KMS-11 (cell line): ENCODE measurements at regions not wholly inside any gene's neighbourhood (a gene's known extent, or its start where the extent isn't known, plus 50 kb on each side); places are given as distances from the start of the nearest gene placed in this dataset.

ENCODE experiments used
- H2AFZ ChIP-seq: fragments of 200-600 bp; sonication (generic); 2 replicates; pipeline ENCODE4 v1.6.1; 2016; ENCODE audit warnings: antibody characterized with exemption, mixed run types, low read depth
- H3K27ac ChIP-seq: fragments of 200-600 bp; sonication (generic); 2 replicates; pipeline ENCODE4 v1.6.1; 2016; ENCODE audit warnings: mild to moderate bottlenecking, mixed run types
- H3K27me3 ChIP-seq: fragments of 200-600 bp; sonication (generic); 2 replicates; pipeline ENCODE4 v1.6.1; 2017; ENCODE audit warnings: mild to moderate bottlenecking, low read depth, mixed run types, moderate library complexity; ENCODE audit not compliant: insufficient read depth
- H3K36me3 ChIP-seq: fragments of 200-600 bp; sonication (generic); 2 replicates; pipeline ENCODE4 v1.6.1; 2017; ENCODE audit warnings: mild to moderate bottlenecking, mixed run types; ENCODE audit not compliant: insufficient read depth
- H3K4me1 ChIP-seq: fragments of 200-600 bp; sonication (generic); 2 replicates; pipeline ENCODE4 v1.6.1; 2016; ENCODE audit warnings: mild to moderate bottlenecking, low read depth, mixed run types; ENCODE audit not compliant: poor library complexity, severe bottlenecking
- H3K4me2 ChIP-seq: fragments of 200-600 bp; sonication (generic); 2 replicates; pipeline ENCODE4 v1.7.0; 2016; ENCODE audit warnings: mild to moderate bottlenecking, mixed run types
- H3K4me3 ChIP-seq: fragments of 200-600 bp; sonication (generic); IDR thresholded peaks from 2 replicates; pipeline ENCODE4 v1.6.1; 2017; ENCODE audit warnings: low read depth, low read length, mixed read lengths; ENCODE audit not compliant: insufficient read depth
- H3K79me2 ChIP-seq: fragments of 200-600 bp; sonication (generic); 2 replicates; pipeline ENCODE4 v1.6.1; 2016; ENCODE audit warnings: low read depth, mixed run types; ENCODE audit not compliant: insufficient read depth
- H3K9ac ChIP-seq: fragments of 200-600 bp; sonication (generic); 2 replicates; pipeline ENCODE4 v1.6.1; 2016; ENCODE audit warnings: mild to moderate bottlenecking, mixed run types
- H4K20me1 ChIP-seq: fragments of 200-600 bp; sonication (generic); 2 replicates; pipeline ENCODE4 v1.6.1; 2016; ENCODE audit warnings: mild to moderate bottlenecking, mixed run types; ENCODE audit not compliant: insufficient read depth
- TF ChIP-seq, protein P1 (sequence below): fragments of 200-600 bp; sonication (generic); conservative IDR thresholded peaks from 2 replicates; pipeline ENCODE4 v1.6.1; 2017; ENCODE audit warnings: low read depth, mild to moderate bottlenecking, antibody characterized with exemption, low read length, moderate library complexity, mixed read lengths

DNA sequence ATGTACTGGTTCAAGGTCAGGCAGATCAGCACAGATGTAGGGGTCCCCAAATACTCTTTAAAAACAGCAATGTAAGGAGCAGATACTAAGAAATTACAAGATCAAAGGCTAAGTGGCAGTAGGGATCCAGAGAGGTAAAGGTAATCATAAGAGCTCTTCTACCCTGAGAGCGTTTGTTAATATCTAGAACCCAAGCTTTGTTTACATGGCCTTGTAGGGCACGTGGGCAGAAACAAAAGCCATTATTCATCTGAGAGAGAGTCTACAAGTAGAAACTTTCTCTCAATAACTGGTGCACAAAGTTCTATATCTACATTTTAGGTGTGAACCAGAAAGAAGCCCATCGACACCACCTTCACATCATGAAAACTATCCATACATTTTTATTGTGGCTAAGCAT, 225.6 kb upstream of the PCDH10 start:
- H3K36me3 ChIP-seq: no peaks in the 10 kb centered on the region
- TF ChIP-seq, protein P1, sequence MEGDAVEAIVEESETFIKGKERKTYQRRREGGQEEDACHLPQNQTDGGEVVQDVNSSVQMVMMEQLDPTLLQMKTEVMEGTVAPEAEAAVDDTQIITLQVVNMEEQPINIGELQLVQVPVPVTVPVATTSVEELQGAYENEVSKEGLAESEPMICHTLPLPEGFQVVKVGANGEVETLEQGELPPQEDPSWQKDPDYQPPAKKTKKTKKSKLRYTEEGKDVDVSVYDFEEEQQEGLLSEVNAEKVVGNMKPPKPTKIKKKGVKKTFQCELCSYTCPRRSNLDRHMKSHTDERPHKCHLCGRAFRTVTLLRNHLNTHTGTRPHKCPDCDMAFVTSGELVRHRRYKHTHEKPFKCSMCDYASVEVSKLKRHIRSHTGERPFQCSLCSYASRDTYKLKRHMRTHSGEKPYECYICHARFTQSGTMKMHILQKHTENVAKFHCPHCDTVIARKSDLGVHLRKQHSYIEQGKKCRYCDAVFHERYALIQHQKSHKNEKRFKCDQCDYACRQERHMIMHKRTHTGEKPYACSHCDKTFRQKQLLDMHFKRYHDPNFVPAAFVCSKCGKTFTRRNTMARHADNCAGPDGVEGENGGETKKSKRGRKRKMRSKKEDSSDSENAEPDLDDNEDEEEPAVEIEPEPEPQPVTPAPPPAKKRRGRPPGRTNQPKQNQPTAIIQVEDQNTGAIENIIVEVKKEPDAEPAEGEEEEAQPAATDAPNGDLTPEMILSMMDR: no peak
- no peak overlapping the region for H3K4me2 ChIP-seq
- H3K27me3 ChIP-seq: no peaks in the 10 kb centered on the region
- no peaks in the 10 kb centered on the region for H4K20me1 ChIP-seq
- H3K27ac ChIP-seq: no peak overlapping the region
- no peak overlapping the region for H2AFZ ChIP-seq
- H3K9ac ChIP-seq: no peak overlapping the region
- no peaks in the 10 kb centered on the region for H3K79me2 ChIP-seq
- H3K4me1 ChIP-seq: no peaks in the 10 kb centered on the region
- no peak overlapping the region for H3K4me3 ChIP-seq

DNA sequence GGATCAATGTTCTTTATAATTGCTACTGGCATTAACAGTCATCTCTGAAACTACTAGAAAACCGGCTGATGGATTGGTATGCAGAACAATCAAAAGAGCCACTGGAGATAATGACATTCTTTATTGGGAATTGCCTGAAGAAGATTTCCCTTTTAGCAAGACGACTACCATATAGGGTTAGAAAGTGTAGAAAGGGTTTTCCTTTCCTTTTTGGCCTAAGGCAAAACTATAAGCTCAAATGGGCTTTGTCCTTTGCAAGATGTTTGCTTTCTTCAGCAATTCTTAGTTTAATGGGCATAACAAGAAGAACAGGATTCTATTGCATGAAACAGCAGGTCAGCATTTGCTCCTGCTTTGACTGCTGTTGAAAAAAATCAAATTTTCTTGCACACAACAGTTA, 214.2 kb upstream of the PCDH10 start:
- H3K27me3 ChIP-seq: no peaks in the 10 kb centered on the region
- no peak overlapping the region for H3K4me3 ChIP-seq
- H3K4me1 ChIP-seq: no peaks in the 10 kb centered on the region
- TF ChIP-seq, protein P1: no peak
- no peaks in the 10 kb centered on the region for H3K36me3 ChIP-seq
- H2AFZ ChIP-seq: no peak overlapping the region
- H3K4me2 ChIP-seq: no peak overlapping the region
- H3K27ac ChIP-seq: no peak overlapping the region
- H3K79me2 ChIP-seq: no peaks in the 10 kb centered on the region
- no peaks in the 10 kb centered on the region for H4K20me1 ChIP-seq
- H3K9ac ChIP-seq: no peak overlapping the region

DNA sequence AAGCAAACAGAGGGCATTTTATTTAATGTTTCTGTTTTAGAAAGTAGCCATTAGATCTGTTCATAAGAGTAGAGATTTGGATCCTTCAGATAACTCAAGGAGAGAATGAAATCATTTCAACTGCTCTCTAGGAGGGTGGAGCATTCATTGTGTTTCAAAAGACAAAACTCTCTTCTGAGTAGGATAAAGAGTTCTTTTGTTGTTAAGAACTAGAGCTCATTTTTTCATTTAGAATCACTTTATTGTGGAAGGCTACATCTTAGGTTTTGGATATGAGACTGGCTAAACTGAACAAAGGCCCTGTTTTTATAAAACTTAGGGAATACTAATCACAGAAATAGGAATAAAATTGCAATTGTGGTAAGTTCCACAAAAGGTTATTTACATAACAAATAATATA, 193.9 kb upstream of the PCDH10 start:
- Histone ChIP-seq H3K9ac (no peak overlapping the region), H3K36me3 (no peaks in the 10 kb centered on the region)
- TF ChIP-seq, protein P1: no peak

DNA sequence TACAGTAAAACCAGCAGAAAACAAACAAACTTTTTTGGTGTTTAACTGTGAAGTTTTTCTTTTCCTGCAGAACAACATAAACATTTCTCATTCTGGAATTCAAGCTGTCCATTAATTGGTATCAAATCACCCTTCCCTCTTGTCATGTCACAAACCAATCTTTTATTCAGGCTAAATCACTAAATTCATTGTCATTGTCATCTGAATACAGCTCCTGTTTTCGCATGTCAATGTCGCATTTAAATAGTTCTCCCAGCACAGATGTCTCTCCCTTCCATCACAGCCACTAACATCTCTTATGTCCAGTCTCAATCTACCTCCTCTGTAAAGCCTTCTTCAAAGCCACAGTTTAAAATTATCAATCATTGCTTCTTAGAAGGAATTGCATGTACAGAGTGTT, 192.1 kb upstream of the PCDH10 start:
- Histone ChIP-seq H4K20me1 (no peaks in the 10 kb centered on the region), H3K4me3 (no peak overlapping the region), H3K4me1 (no peaks in the 10 kb centered on the region), H2AFZ (no peak overlapping the region), H3K79me2 (no peaks in the 10 kb centered on the region), H3K4me2 (no peak overlapping the region), H3K27me3 (no peaks in the 10 kb centered on the region), H3K36me3 (no peaks in the 10 kb centered on the region), H3K9ac (no peak overlapping the region), H3K27ac (no peak overlapping the region)
- TF ChIP-seq, protein P1: no peak

More for the DNA sequence above, 193.9 kb upstream of the PCDH10 start:
- no peaks in the 10 kb centered on the region for H3K27me3 ChIP-seq
- H2AFZ ChIP-seq: no peak overlapping the region
- no peak overlapping the region for H3K4me3 ChIP-seq
- no peaks in the 10 kb centered on the region for H4K20me1 ChIP-seq
- H3K79me2 ChIP-seq: no peaks in the 10 kb centered on the region
- H3K27ac ChIP-seq: no peak overlapping the region
- H3K4me2 ChIP-seq: no peak overlapping the region
- no peaks in the 10 kb centered on the region for H3K4me1 ChIP-seq
